PC-3 (cell line): ENCODE measurements at regions not wholly inside any gene's neighbourhood (a gene's known extent, or its start where the extent isn't known, plus 50 kb on each side); places are given as distances from the start of the nearest gene placed in this dataset.
"Not testable (repeated sequence)": the region's sequence is repeated elsewhere in the genome, so short reads cannot be mapped to it uniquely, and the experiment has no call there.

ENCODE experiments used
- EZH2 ChIP-seq: fragments of 300-600 bp; sonication (generic); IDR thresholded peaks from one replicate; pipeline ENCODE4 v1.6.1; 2017; ENCODE audit warnings: antibody characterized with exemption, mild to moderate bottlenecking, low read length; ENCODE audit not compliant: unreplicated experiment
- EZH2phosphoT487 ChIP-seq: fragments of 300-600 bp; sonication (generic); IDR thresholded peaks from 2 replicates; pipeline ENCODE4 v1.6.1; 2018; ENCODE audit warnings: mild to moderate bottlenecking, antibody characterized with exemption, low read length, borderline replicate concordance
- TF ChIP-seq, protein P1 (sequence below): fragments of 300-600 bp; sonication (generic); conservative IDR thresholded peaks from 2 replicates; pipeline ENCODE4 v1.5.1; 2017; ENCODE audit warnings: antibody characterized with exemption, low read depth, mild to moderate bottlenecking, low read length

DNA sequence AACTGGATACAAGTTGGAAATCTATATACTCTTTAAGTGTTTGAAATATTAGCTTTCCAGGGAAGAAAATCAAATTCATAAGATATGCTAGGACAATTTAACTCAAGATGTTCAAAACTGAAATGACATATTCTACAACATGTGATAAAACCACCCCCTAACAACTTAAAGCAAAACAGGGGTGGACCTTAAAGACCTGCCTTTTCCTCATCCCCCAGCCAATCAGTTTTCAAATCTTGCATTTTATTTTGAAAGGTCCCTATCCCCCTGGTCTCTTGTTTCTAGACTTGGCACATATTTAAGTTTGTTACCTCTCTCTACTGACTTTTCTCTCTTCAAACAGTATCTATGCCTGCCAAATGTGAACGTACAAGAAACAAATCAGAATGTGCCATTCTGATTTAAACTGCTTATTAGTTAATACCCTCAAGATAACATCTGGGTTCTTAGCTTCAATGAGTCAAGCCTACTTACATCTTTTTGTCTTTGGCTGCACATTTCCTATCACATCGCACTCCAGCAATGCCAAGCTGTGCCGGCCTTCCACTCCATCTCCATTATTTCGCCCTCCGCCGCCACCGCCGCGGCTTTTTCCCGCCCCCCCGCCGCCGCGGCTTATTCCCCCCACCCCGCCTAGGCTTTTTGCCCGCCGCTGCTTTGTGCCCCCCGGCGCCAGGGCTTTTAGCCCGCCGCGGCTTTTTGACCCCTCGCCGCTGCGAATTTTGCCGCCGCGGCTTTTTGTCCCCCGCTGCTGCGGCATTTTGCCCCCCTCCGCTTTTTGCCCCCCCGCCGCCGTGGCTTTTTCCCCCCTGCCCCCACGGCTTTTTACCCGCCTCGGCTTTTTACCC is 475.0 kb downstream of the FAM72C start:
- not testable (repeated sequence) for TF ChIP-seq EZH2, EZH2phosphoT487
- TF ChIP-seq, protein P1, sequence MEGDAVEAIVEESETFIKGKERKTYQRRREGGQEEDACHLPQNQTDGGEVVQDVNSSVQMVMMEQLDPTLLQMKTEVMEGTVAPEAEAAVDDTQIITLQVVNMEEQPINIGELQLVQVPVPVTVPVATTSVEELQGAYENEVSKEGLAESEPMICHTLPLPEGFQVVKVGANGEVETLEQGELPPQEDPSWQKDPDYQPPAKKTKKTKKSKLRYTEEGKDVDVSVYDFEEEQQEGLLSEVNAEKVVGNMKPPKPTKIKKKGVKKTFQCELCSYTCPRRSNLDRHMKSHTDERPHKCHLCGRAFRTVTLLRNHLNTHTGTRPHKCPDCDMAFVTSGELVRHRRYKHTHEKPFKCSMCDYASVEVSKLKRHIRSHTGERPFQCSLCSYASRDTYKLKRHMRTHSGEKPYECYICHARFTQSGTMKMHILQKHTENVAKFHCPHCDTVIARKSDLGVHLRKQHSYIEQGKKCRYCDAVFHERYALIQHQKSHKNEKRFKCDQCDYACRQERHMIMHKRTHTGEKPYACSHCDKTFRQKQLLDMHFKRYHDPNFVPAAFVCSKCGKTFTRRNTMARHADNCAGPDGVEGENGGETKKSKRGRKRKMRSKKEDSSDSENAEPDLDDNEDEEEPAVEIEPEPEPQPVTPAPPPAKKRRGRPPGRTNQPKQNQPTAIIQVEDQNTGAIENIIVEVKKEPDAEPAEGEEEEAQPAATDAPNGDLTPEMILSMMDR, result not testable (repeated sequence)
